ENCODE measurements at regions not wholly inside any gene's neighbourhood (a gene's known extent, or its start where the extent isn't known, plus 50 kb on each side); places are given as distances from the start of the nearest gene placed in this dataset.

DNA sequence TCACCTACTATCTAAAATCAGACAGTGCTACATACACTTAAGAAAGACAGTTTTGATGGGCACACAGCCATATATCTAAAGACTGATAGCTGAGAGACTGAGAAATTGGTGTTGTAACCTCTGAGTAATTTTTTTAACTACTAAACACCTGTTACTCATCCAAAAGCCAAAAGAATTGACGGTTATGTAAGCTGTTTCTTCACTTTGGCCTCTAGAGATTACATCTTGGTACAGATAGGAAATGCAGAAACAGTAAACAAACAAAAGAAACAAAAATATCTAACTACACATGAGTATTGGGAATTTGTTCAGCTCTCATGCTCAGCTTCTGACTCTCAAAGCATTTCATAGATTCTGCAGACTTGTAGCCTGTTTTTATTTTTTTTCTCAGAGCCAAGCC is 152.1 kb upstream of the GAS1 start:
- TF ChIP-seq CTCF (conservative IDR thresholded peaks at IDR 0.05; ENCODE audit: low read depth, low read length): no peak
- H3K4me3 ChIP-seq (ENCODE audit: low read length): no peak overlapping the region
- no peak for DNase-seq (ENCODE audit: low read depth)

DNA sequence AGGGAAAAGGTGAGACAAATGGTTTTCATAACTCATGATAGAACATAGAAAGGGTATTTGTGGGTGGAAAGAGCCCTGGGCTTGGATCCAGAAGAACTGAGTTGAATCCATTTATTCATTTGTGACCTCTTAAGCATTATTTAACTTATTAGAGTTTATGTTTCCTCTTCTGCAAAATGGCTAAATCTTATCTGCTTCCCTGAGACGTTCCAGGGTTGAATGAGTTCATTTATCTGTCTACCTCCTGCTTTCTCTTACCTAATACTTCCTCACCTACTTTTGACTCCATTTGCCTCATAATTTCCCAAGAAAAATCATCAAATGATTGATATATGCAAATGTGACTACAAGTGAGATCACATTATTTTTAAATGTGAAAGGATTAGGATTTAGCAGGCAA is 152.7 kb upstream of the GAS1 start:
- TF ChIP-seq CTCF (conservative IDR thresholded peaks at IDR 0.05; ENCODE audit: low read depth, low read length): no peak
- H3K4me3 ChIP-seq (ENCODE audit: low read length): no peak overlapping the region

GRCh38 chr9:87102126-87102525 is 154.8 kb upstream of the GAS1 start:
- TF ChIP-seq CTCF (conservative IDR thresholded peaks at IDR 0.05; ENCODE audit: low read depth, low read length): no peak
- no peak for DNase-seq (ENCODE audit: low read depth)

More for the DNA sequence above, 152.7 kb upstream of the GAS1 start:
- DNase-seq (ENCODE audit: low read depth): no peak

DNA sequence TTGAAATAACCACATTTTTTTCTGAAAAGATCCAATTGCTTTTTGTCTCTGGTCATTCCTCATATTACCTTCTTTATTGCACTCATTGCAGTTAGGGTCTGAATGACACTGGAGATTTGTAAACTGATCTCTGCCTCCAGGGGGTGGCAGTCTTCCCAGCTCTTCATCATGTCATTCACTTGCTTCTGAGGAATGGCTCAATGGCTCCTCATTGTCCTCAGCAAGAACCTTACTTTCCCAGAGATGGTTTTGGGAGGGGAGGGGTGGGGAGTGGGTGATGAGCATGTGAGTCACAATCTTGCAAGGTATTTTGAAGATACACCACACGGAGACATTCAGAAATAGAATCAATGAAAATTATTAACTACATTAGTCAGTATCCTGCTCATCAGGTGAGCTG is 159.8 kb upstream of the GAS1 start:
- TF ChIP-seq CTCF (conservative IDR thresholded peaks at IDR 0.05; ENCODE audit: low read depth, low read length): no peak
- no peak overlapping the region for H3K4me3 ChIP-seq (ENCODE audit: low read length)
- no peak for DNase-seq (ENCODE audit: low read depth)

More at GRCh38 chr9:87102126-87102525, 154.8 kb upstream of the GAS1 start:
- no peak overlapping the region for H3K4me3 ChIP-seq (ENCODE audit: low read length)

DNA sequence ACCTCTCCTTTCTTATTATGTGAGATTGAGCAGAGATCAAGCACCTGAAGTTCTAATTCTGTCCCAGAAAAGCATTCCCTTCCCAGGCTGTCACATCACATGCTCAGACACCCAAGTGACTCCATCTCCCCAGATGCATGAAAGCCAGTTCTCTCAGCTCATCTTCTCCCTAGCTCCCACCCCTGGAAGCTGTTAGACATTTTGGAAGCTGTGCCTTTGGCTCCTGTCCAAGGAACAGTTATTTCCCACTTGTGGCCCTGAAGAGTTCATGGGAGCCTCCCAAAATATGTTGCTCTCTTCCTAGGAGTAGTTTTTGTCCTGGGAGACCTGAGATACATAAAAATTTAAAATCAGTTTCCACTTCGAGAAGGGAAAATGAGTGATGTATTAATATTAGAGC is 161.4 kb upstream of the GAS1 start:
- no peak overlapping the region for H3K4me3 ChIP-seq (ENCODE audit: low read length)

DNA sequence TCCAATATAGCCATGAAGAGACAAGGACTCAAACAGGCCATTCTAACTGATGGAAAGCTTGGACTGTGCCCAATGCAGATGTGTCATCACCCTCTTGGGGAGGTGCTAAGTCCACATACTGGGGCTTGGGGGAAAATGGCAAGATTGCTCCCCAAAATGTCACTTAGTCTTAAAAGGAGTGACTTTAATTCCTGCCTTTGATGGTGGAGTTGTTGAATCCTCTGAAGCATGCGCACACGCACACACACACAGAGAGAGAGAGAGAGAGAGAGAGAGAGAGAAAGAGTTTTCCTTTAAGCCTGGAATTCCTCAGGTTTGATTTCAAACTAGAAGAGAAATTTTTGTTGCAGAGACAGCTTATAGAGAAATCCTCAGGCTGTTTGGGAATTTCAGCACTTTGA is 161.9 kb upstream of the GAS1 start:
- DNase-seq (ENCODE audit: low read depth): no peak
- H3K4me3 ChIP-seq (ENCODE audit: low read length): no peak overlapping the region
- TF ChIP-seq CTCF (conservative IDR thresholded peaks at IDR 0.05; ENCODE audit: low read depth, low read length): no peak

More for the DNA sequence above, 161.4 kb upstream of the GAS1 start:
- TF ChIP-seq CTCF (conservative IDR thresholded peaks at IDR 0.05; ENCODE audit: low read depth, low read length): no peak
- DNase-seq (ENCODE audit: low read depth): no peak

GRCh38 chr9:87109851-87110250 is 162.5 kb upstream of the GAS1 start:
- no peak for TF ChIP-seq CTCF (conservative IDR thresholded peaks at IDR 0.05; ENCODE audit: low read depth, low read length)
- DNase-seq (ENCODE audit: low read depth): no peak
- H3K4me3 ChIP-seq (ENCODE audit: low read length): no peak overlapping the region

Measured in retinal pigment epithelial cell (primary cell).